CD4-positive, alpha-beta T cell treated with Interleukin-17A for 4 hours (primary cell): ENCODE measurements at regions not wholly inside any gene's neighbourhood (a gene's known extent, or its start where the extent isn't known, plus 50 kb on each side); places are given as distances from the start of the nearest gene placed in this dataset.

ENCODE experiments used
- DNase-seq: peaks from one replicate; pipeline ENCODE4 v3.0.0-alpha.2; 2020; ENCODE audit warnings: mixed read lengths

DNA sequence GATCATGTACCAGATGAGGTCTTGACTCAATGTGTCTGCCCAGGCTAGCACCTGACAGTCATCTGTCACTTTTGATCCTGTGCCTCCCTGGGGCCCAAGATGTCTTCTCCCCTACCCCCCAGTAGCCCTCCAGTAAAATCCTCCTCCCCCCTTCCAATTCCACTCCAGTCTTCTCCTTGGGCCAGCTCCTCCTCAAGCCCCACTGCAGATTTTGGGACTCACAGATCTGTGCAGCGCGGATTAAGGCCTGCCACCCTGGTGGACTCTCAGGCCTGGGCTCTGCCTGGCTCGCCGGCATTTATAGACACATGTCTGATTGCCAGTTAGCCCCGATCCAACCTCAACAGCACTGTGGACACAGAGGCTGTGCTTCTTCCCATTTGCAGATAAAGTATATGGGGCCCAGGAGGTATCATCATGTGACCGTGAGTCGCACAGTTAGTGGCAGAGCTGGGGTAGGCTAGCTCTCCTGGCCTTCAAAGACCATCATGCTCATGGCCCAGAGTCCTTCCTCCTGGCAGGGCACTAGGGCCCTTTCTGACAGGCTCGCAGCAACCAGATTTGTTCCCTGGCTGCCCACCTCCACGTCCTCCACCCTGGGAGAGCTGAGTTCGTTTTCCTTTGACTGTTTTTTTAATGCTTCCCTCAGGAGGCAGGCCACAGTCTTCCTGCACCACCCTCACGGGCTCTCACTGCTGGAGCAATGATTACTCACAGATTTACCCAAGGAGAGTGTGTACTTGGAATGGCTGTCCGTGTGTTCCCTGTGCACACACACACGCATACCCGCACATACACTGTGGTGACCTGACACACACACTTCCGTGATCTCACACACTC lies 98.3 kb upstream of the DIO3 start:
- no peak for DNase-seq

DNA sequence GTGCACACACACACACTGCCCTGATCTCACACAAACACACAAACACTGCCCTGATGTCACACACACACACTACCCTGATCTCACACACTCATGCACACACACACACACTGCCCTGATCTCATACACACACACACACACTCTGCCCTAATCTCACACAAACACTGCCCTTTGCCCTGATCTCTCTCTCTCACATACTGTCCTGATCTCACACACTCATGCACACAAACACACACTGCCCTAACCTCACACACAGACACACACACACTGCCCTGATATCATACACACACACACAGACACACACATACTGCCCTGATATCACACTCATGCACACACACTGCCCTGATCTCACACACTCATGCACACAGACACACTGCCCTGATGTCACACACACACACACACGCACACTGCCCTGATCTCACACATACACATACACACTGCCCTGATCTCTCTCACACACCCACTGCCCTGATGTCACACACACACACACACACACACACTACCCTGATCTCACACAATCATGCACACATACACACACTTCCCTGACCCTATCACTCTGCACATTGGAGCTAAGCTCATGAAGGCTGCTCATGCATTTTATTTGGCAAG lies 97.6 kb upstream of the DIO3 start:
- DNase-seq = no peak

DNA sequence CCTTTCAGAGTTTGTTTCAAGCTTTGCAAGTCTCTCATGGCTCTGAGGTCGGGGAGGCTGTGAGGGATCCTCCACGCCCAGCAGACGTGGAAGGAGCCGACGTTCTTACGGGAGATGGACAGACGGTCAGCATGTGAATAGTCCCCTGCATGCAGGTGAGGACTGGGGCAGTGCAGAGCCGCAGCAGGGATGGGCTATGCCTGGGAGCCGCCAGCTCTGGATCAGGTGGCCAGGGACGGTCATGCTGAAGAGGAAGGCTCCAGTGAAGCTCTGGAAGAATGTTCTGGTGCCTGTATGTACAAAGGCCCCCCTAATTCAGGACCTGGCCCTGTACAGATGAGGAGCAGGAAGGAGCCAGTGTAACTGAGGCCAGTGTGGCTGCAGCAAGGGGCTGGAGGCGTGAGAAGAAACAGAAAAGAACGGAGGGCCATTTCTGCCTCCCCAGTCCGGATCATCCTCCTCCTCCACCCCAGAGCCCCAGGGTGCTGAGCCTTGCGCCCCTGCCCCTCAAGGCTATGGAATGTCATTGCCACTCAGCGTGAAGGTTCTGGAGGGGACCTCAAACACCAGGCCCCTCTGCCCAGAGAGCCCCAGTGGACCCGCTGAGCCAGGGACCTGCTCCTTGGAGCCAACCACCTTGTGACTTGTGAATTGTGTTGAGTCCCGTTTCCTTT lies 96.8 kb upstream of the DIO3 start:
- no peak for DNase-seq

GRCh38 chr14:101464984-101465794 lies 96.1 kb upstream of the DIO3 start:
- DNase-seq = no peak

- DNase-seq = no peak
Measured at GRCh38 chr14:101465795-101466448, 95.4 kb upstream of the DIO3 start.

- no peak for DNase-seq
Measured at GRCh38 chr14:101466456-101467180, 94.7 kb upstream of the DIO3 start.

GRCh38 chr14:101467181-101467926 lies 93.9 kb upstream of the DIO3 start:
- no peak for DNase-seq

- no peak for DNase-seq
Measured at GRCh38 chr14:101469382-101470247, 91.7 kb upstream of the DIO3 start.

DNA sequence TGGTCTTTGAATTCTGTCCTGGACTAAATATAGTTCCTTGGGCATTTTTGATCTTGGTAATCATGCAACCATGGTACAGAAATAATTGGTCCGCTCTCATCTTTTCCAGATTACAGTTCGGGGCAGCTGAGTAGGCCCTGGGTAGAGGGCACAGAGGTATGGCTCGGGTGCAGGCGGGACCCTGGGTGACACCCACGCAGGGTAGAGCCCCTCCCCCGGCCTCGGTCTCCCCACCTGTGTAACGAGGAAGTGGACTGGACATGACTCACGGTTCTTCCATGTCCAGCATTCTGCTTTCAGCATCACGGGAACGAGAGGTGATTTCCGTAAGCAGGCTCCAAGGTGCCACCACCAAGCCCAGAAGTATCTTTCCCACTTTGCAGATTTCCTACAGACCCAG lies 91.0 kb upstream of the DIO3 start:
- DNase-seq = no peak

DNA sequence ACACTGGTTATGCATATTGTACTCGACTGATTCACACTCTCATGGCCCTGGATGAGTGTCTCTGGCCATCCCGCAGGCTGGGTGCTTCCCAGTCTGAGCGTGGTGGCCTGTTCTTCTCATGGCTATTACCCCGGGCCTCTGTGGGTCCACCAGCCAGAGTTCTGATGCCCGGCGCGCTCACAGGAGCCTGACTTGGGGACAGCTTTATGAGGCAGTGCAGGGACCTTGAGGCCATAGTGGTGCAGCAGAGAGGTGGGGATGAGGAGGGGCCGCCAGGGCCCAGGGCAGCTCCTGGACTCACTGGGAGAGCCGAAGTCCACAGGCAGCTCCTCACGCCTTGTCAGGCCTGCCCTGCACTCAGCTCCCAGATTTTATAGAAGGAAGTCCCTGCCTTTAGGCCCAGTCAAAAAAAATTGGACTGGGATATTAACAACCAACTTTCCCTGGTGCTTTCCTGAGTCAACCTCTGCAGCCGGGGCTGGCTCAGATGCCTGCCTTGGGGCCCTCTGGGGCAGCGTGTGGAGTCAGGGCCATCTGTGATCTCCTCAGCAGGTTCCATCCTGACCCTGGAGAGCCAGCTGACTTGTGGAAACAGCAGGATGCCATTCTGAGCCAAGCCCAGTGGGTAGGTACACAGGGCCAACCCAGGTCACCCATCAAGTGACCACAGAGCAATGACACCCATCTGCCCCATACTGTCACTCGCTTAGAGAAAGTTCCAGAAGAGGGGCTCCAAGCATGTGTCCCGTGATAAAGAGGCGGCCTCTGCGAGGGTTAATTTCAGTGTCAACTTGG lies 89.4 kb upstream of the DIO3 start:
- no peak for DNase-seq

GRCh38 chr14:101472518-101472849 lies 88.8 kb upstream of the DIO3 start:
- no peak for DNase-seq

- DNase-seq = no peak
Measured at GRCh38 chr14:101473045-101473729, 88.1 kb upstream of the DIO3 start.

DNA sequence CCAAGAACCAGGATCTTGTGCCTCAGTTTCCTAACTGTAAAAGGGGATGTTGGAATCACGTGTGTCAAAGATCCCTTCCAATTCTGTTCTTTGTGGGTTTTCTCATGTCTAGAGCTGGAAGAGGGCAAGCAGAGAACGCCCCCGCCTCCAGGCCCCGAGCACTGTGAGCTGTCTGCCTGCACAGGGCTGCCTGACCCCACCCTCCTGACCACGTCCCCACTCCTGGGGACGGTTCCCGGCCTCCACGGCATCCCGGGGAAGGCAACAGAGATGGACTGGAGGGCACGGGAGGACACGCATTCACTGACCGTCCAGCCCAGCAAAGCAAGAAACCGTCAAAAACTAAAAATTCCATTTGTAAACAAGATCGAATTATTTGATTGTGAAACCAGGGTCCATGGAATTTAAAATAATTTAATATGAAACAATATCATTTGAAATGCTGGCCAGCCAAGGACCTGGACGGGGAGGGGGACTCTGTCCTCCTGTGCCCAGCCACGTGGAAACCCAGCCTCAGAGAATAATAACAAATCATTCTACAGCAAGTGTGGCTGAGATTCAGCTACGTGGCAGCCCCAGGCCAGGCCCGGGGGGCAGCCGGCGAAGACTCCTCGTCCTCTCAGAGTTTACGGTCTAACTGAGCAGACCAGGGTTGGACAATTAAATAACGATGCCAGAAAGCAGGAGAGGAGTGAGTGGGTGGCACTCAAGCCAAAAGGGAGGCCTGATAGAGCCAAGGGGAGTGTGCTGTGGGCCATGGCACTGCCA lies 87.3 kb upstream of the DIO3 start:
- DNase-seq = no peak

DNA sequence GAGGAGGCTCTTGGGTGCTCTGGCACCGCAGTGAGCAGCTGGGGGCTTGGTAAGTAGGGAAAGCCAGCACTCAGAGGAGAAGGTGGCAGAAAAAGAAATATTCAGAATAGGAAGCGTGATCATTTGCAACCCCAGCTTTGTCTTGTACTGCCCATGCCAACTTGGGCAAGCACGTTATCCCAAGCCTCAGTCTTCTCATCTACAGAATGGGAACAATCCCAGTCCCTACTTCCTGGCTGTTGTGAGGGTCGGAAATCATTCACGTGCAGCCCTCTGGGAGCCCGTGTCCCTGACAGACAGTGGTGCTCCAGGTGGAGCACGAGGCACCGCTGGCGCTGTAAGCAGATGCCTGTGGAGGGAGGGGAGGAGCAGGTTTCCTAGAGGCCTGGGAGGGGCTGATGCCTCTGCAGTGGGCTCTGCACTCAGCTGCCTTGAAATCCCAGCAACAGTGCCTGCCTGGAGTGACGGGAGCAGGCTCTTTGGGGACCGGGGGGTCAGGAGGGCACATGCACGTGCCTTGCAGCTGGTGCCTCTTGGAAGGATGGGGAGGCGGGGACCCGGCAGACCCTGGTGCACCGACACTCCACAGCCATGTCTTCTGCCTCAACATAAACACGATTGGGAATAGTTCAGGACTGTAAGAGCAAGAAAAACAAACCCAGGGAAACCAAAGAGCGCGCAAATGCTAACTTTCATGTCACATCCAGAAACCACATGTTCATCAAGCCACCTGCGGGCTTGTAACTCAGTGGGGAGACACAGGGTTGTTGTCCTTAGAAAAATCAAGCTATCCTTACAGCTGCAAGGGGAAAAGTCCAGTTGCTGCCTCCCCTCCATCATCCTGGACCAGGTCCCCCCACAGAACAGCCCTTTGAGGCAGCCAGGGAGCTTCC lies 86.5 kb upstream of the DIO3 start:
- no peak for DNase-seq

DNA sequence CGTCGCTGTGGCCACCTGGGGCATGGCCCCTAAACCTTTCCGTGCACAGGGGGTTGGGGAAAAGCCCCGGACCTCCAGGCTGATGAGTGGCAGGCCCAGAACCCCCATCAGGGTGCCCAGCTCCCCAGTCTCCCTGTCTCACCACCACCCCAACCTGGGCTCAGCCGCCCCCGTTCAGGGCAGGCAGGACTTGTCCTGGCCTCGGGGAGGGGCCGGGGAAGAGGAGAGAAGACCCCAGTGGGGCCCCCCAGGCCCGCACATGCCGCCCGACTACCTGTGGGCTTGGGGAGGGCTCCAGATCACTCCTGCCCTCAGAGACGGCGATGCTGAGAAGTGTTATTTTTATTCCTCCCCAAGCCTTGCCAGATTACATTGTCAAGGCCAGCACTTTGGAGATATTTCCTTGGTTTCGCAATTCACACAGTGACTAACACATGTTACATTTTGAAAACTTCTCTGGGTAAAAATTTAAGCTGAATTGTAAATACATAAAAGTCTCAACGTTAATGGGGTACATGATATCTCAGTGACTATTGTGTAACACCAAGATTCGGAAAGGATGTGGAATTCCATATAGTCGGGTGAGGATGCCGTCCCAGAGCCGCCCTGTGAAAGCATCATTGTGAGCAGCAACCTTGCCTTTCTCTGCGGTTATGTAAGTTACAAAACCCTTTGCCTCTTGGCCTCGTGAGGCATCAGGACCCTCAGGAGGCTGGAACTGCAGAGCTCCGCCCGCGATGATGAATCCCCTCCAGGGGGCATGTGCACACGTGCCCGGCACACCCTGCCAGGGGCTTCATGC lies 85.6 kb upstream of the DIO3 start:
- DNase-seq = no peak
